Esophagus muscularis mucosa (tissue), 4 donors: ENCODE measurements at regions not wholly inside any gene's neighbourhood (a gene's known extent, or its start where the extent isn't known, plus 50 kb on each side); places are given as distances from the start of the nearest gene placed in this dataset.

ENCODE experiments used
- EP300 ChIP-seq: sonication (generic); formaldehyde crosslinking; IDR thresholded peaks from one replicate; pipeline ENCODE4 v1.6.1; 2017; ENCODE audit warnings: antibody characterized with exemption
- POLR2A ChIP-seq: fragments of 450-650 bp; IDR thresholded peaks from one replicate; pipeline ENCODE4 v1.6.1; 2017; ENCODE audit warnings: antibody characterized with exemption, moderate library complexity, mild to moderate bottlenecking, low read depth
- POLR2AphosphoS5 ChIP-seq, 2 donors: sonication (generic); formaldehyde crosslinking; IDR thresholded peaks; one replicate each; pipeline ENCODE4 v1.6.1; 2017; ENCODE audit warnings: antibody characterized with exemption in 2 of 2
- TF ChIP-seq, protein P1 (sequence below), 3 experiments: fragments of 200-600 bp in 2 of 3; fragments of 450-650 bp in 1 of 3; sonication (generic) in 2 of 3; IDR thresholded peaks; one replicate each; pipeline ENCODE4 v1.5.1; 2017 to 2019; ENCODE audit warnings: antibody characterized with exemption in 3 of 3, mild to moderate bottlenecking in 2 of 3, moderate library complexity in 1 of 3

DNA sequence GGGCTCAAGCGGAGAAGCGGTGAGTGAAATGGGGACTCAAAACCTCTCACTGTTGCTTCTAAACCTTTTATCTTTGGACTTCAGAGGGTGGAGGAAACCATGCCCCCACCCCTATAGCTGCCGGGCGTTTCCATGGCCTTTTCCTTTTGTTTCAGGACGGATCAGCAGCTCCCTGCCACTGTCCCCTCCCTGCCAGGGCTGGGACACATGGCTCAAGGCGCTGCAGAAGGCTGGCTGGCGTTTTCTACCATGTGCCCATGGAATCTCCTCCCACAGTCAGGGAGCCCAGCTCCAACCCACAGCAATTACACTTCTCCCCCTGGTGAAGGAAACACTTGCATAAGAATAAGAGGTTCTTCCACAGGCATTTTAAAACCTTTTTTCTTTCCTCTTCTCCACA is 812.7 kb downstream of the PLA2G4A start:
- no peak for TF ChIP-seq POLR2A
- TF ChIP-seq, protein P1, sequence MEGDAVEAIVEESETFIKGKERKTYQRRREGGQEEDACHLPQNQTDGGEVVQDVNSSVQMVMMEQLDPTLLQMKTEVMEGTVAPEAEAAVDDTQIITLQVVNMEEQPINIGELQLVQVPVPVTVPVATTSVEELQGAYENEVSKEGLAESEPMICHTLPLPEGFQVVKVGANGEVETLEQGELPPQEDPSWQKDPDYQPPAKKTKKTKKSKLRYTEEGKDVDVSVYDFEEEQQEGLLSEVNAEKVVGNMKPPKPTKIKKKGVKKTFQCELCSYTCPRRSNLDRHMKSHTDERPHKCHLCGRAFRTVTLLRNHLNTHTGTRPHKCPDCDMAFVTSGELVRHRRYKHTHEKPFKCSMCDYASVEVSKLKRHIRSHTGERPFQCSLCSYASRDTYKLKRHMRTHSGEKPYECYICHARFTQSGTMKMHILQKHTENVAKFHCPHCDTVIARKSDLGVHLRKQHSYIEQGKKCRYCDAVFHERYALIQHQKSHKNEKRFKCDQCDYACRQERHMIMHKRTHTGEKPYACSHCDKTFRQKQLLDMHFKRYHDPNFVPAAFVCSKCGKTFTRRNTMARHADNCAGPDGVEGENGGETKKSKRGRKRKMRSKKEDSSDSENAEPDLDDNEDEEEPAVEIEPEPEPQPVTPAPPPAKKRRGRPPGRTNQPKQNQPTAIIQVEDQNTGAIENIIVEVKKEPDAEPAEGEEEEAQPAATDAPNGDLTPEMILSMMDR (IDR thresholded peaks at IDR 0.05), result no peak
- no peak for TF ChIP-seq EP300
- TF ChIP-seq POLR2AphosphoS5 (IDR thresholded peaks at IDR 0.05), result no peak
